HG02973 (cell line): ENCODE measurements at regions not wholly inside any gene's neighbourhood (a gene's known extent, or its start where the extent isn't known, plus 50 kb on each side); places are given as distances from the start of the nearest gene placed in this dataset.
A peak's percentile ranks its signal among the peaks of the same experiment; 100 is the strongest.

Experiments used
- ATAC-seq: cut with Tn5 transposase; IDR thresholded peaks from one replicate; pipeline ENCODE4 v1.9.1; 2021; ENCODE audit warnings: moderate library complexity; ENCODE audit not compliant: unreplicated experiment

- no peak for ATAC-seq
Measured at GRCh38 chr13:68190818-68191217, 960.7 kb upstream of the PCDH9 start.

DNA sequence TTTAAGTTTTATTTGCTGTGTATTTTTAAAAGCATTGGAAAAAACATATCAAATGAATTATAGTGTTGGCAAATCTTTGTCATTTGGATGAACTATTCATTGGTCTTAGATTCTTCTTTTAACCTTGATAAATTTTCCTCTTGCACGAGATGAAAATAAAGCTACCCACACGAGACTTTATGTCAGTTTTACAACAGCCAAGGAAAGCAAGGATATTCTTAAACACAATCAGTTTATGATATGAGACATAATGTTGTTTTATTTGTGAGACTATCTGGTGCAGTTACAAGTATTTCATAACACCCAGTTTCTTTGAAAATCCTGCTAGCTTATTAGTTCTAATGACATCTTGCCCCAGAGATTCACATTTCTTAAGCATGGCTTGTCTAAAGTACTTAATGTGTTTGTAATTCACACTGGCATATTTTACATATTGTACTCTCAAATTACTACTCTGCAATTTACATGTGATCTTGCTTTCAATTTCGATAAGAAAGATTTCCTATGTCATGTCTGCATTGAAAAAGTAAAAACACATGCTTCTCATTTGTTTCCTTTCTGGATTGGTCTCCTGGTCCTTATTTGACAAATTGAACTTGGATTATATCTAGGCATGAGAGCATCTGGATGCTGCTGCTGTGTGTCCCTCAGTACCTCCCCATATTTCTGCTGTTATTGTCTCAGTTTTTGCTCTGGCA, 955.5 kb upstream of the PCDH9 start:
- ATAC-seq: peak; percentile 60

- ATAC-seq: no peak
Measured at GRCh38 chr13:68176475-68176874, 946.3 kb upstream of the PCDH9 start.

- no peak for ATAC-seq
Measured at GRCh38 chr13:68174893-68175292, 944.8 kb upstream of the PCDH9 start.

GRCh38 chr13:68173111-68173510, 943.0 kb upstream of the PCDH9 start:
- ATAC-seq: no peak

DNA sequence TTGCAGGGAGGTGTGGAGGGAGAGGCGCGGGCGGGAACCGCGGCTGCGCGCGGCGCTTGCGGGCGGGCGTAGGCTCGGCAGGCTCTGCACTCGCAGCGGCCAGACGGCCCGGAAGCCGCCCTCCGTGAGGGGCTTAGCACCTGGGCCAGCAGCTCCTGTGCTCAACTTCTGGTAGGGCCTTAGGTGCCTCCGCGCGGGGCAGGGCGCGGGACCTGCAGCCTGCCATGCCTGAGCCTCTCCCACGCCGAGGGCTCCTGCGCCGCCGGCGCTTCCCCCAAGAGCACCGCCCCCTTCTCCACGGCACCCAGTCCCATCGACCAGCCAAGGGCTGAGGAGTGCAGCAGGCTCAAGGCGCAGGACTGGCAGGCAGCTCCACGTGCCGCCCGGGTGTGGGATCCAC, 940.8 kb upstream of the PCDH9 start:
- no peak for ATAC-seq

- no peak for ATAC-seq
Measured at GRCh38 chr13:68168448-68168847, 938.3 kb upstream of the PCDH9 start.

DNA sequence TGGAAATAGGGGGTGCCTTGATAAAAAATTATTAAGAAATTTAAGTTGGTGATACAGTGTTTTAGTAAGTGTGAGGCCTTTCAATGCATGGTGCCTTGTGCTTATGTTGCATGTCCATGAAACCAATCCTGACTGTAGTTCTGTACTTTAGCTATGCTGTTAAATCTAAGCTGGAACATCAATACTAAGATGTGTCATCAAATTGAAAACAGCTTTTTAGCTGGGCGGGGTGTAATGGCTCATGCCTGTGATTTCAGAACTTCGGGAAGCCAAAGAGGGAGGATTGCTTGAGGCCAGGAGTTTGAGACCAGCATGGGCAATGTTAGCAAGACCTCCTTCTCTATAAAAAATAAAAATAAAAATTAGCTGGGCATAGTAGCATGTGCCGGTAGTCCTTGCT, 930.3 kb upstream of the PCDH9 start:
- no peak for ATAC-seq

DNA sequence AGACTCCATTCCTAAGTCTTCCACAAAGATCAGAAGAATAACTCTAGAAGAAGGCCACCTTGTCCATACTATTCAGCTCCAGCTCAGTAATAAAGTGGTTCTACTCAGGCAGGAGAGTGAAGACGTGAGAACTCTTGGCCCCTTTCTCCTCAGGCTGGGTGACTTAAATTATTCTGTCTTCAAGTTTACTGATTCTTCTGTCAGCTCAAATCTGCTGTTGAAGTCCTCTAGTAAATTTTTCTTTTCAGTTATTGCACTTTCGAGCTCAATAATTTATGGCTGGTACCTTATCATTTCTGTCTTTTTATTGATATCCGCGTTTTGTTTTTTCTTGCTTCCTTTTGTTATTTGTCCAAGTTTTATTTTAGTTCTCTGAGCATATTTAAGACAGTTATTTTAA, 922.3 kb upstream of the PCDH9 start:
- no peak for ATAC-seq

DNA sequence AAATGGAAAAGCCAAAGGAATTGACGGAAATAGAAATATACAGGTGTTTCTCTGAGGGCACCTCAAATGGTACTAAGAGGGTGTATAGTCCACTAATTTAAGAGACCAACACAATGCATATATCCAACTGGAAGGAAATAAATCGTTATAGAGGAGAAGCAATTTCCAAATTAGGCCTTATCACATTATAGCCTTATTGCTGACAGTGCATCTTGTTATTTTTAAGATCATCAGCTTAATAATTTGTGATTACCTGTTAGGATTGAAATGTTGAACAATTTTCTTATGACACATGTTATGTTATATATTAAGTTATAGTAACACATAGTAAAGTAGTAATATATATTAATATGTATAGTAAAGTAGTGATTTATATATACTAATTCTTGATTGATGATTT, 915.7 kb upstream of the PCDH9 start:
- no peak for ATAC-seq

DNA sequence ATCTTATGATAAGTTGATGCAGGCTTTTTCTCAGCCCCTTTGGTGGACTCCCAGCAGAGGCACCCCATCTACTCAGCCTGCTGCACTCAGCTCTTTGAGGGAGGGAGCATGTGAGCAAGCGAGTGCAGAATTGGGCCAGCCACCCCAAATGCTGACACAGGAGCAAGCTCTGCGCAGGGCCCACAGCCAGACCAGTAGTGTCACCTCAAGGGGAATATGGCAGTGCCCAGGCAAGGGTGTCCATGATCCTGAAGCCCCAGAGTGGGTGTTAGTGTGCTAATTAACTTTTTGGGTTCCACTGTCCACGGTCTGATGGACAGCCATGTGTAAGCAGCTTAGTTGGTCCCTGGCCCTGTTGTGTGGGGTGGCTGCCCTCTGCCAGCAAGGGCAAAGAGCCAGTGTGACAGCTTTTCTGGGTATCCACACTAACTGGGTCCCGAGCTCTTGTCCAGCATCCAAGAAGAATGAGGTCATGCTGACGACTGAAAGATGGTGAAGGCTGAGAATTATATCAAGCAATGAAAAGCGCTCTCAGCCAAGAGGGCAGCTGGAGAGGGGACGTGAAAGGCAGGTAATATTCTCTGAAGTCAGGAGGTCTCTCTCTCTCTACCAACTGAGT, 898.3 kb upstream of the PCDH9 start:
- ATAC-seq: no peak

- ATAC-seq: no peak
Measured at GRCh38 chr13:68125087-68125480, 894.9 kb upstream of the PCDH9 start.

DNA sequence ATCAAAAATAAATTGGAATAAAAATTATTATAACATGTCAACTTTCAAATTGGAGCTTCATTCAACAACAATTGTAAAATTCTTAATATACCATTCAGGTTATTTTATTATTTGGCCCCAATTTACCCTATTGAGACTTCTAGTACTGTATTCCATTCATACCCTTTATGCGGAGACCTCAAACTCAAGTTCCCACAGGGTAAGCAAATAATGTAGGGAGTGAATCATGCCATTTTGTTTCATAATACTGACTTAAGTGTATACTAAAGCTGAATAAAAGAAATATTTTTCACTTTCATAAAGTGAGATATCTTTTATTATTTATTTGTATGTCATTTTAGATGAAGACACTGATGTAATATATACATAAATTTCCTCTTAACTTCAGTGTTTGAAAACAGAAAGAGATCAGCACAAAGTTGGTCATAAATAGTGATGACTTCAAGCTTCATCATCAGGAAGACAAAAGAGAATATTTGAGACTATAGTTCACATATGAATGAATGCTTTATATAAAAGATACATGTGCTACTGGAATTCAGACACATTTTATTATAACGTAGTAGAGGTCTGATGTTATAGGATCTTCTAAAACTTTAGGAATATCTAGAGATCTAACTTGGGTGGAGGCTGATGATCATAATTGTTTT, 894.4 kb upstream of the PCDH9 start:
- no peak for ATAC-seq

DNA sequence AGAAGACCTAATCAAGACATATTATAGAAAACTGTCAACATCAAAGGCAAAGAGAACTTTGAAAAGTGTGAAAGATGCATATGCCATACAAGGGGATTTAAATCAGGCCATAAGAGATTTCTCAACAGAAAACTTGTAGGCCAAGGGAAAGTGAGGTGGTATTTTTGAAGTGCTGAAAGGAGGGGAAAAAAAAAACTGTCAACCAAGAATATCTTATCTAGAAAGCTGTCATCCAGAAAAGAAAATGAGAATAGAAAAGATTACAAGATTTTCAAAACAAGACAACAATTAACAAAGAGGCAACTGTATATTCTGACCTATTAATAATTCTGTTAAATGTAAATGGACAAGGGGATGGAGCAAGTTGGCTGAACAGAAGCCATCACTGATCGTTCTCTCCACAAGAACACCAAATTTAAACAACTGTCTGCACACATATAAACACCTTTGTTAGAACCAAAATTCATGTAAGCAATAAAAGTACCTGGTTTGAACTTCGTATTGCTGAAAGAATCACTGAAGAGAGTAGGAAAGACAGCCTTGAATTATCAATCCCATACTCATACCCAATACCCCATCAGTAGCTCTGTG, 880.1 kb upstream of the PCDH9 start:
- ATAC-seq: no peak

DNA sequence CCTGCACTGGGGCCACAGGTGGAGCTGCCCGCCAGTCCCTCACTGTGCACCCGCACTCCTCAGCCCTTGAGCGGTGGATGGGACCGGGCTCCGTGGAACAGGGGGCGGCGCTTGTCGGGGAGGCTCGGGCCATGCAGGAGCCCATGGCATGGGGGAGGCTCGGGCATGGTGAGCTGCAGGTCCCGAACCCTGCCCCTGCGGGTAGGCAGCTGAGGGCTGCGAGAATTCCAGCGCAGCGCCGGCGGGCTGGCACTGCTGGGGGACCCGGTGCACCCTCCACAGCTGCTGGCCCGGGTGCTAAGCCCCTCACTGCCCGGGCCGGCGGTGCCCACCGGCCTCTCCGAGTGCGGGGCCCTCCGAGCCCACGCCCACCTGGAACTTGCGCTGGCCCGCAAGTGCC, 877.5 kb upstream of the PCDH9 start:
- no peak for ATAC-seq

- no peak for ATAC-seq
Measured at GRCh38 chr13:68099631-68100030, 869.5 kb upstream of the PCDH9 start.

DNA sequence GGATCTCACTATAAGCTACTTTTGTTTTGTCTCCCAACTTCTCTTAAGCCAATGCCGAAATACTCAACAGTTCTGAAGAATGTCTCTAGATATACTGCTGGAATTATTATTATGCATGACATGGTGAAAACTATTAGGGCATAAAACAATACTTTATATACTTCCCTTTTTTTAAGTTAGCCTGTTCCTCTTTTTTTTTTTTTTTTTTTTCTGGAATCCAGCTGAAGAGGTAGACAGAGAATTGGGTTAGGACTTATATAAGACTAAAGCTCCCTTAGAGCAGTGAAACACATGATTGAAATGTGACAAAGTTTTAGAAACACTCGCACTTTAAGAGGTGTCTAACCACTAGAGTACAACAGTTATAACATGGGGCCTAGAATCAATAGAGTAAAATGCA, 850.9 kb upstream of the PCDH9 start:
- no peak for ATAC-seq

- no peak for ATAC-seq
Measured at GRCh38 chr13:68078874-68079273, 848.7 kb upstream of the PCDH9 start.

DNA sequence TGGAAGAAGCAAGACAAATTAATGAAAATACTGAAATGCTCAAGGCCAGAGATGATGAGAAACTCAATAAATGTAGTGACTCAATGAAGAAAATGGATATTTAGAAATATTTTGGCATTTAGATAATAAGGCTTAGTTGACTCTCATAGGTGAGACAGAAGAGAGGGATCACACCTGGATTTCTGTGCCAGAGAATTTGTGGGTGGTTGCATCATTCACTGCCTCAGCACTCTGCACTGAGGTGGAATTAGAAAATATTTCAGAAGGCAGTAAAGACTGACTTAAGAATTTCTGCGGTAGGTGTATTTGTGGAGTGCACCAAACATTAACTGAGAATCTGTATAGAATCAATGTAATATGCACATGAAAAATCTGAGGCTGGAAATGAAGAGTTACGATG, 848.3 kb upstream of the PCDH9 start:
- ATAC-seq: no peak

DNA sequence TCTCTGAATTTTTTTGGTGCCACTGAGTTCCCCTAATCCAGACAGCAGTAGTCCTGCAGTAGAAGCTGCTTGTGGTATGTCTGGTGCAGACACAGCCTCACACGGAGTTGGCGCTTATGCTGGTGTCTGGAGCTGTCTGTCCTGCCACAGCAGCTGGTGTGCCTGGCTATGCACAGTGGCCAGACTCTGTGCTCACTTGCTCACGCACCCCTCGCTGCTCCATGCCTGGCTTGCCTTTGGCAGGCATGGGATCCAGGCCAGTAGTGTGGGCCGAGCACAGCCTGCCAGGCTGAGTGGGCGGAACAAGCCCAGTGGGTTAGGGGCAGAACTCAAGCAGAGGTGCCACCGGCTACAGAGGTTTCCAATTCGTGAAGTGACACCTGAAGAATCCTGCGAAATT, 845.9 kb upstream of the PCDH9 start:
- ATAC-seq: no peak

- no peak for ATAC-seq
Measured at GRCh38 chr13:68066879-68067513, 836.9 kb upstream of the PCDH9 start.
